ENCODE measurements at regions not wholly inside any gene's neighbourhood (a gene's known extent, or its start where the extent isn't known, plus 50 kb on each side); places are given as distances from the start of the nearest gene placed in this dataset.

- TF ChIP-seq CTCF (IDR thresholded peaks at IDR 0.05; ENCODE audit: low read depth, low read length): no peak
- no peak for TF ChIP-seq EZH2phosphoT487 (IDR thresholded peaks at IDR 0.05; ENCODE audit: low read depth)
Observed at GRCh38 chr13:91025442-91025841, 322.0 kb upstream of the MIR17HG start.

Data from OCI-LY3 (cell line).